Upper lobe of left lung (tissue), 4 donors: ENCODE measurements at regions not wholly inside any gene's neighbourhood (a gene's known extent, or its start where the extent isn't known, plus 50 kb on each side); places are given as distances from the start of the nearest gene placed in this dataset.

Source experiments
- EP300 ChIP-seq, 4 donors: sonication (generic); formaldehyde crosslinking; IDR thresholded peaks; one replicate each; pipeline ENCODE4 v1.5.1; 2017; ENCODE audit warnings: antibody characterized with exemption in 4 of 4, control low read depth in 2 of 4
- POLR2A ChIP-seq, 4 donors: fragments of 450-650 bp; IDR thresholded peaks; one replicate each; pipeline ENCODE4 v1.5.1; 2016 to 2017; ENCODE audit warnings: antibody characterized with exemption in 4 of 4, mild to moderate bottlenecking in 2 of 4
- POLR2AphosphoS5 ChIP-seq, 2 donors: sonication (generic); formaldehyde crosslinking; IDR thresholded peaks; one replicate each; pipeline ENCODE4 v1.5.1; 2017; ENCODE audit warnings: antibody characterized with exemption in 2 of 2
- TF ChIP-seq, protein P1 (sequence below), 6 experiments: fragments of 450-650 bp in 4 of 6; fragments of 200-600 bp in 2 of 6; sonication (generic) in 2 of 6; IDR thresholded peaks; one replicate each; pipeline ENCODE4 v1.5.1; 2016 to 2019; ENCODE audit warnings: antibody characterized with exemption in 6 of 6

GRCh38 chrX:138982365-138982764 lies 270.8 kb upstream of the FGF13 start:
- TF ChIP-seq, protein P1, sequence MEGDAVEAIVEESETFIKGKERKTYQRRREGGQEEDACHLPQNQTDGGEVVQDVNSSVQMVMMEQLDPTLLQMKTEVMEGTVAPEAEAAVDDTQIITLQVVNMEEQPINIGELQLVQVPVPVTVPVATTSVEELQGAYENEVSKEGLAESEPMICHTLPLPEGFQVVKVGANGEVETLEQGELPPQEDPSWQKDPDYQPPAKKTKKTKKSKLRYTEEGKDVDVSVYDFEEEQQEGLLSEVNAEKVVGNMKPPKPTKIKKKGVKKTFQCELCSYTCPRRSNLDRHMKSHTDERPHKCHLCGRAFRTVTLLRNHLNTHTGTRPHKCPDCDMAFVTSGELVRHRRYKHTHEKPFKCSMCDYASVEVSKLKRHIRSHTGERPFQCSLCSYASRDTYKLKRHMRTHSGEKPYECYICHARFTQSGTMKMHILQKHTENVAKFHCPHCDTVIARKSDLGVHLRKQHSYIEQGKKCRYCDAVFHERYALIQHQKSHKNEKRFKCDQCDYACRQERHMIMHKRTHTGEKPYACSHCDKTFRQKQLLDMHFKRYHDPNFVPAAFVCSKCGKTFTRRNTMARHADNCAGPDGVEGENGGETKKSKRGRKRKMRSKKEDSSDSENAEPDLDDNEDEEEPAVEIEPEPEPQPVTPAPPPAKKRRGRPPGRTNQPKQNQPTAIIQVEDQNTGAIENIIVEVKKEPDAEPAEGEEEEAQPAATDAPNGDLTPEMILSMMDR (IDR thresholded peaks at IDR 0.05), result no peak
- no peak for TF ChIP-seq POLR2AphosphoS5 (IDR thresholded peaks at IDR 0.05)
- no peak for TF ChIP-seq EP300 (IDR thresholded peaks at IDR 0.05)
- no peak for TF ChIP-seq POLR2A (IDR thresholded peaks at IDR 0.05)
